ENCODE measurements at regions not wholly inside any gene's neighbourhood (a gene's known extent, or its start where the extent isn't known, plus 50 kb on each side); places are given as distances from the start of the nearest gene placed in this dataset.
A peak's percentile ranks its signal among the peaks of the same experiment; 100 is the strongest.
"Not testable (repeated sequence)": the region's sequence is repeated elsewhere in the genome, so short reads cannot be mapped to it uniquely, and the experiment has no call there.

GRCh38 chr18:43785158-43785557, 507.9 kb upstream of the SYT4 start:
- H3K4me1 ChIP-seq: peaks cover 0 to 6% (median 0%) of the 10 kb centered on the region in 3 donors
- H3K9me3 ChIP-seq: no peaks in the 10 kb centered on the region

GRCh38 chr18:43786893-43787292, 509.6 kb upstream of the SYT4 start:
- Histone ChIP-seq H3K4me3 (no peak overlapping the region), H3K27me3 (no peaks in the 10 kb centered on the region), H3K36me3 (no peaks in the 10 kb centered on the region), H3K27ac (no peak overlapping the region), H3K4me1 (peaks cover 0 to 6% (median 0%) of the 10 kb centered on the region in 3 donors), H3K9me3 (no peaks in the 10 kb centered on the region)
- 90 to 93% methylated on average over 3 to 4 of the region's 4 CpGs for WGBS, 2 donors (ENCODE audit: low coverage in 1 of 2)
- ATAC-seq: no peak
- TF ChIP-seq POLR2AphosphoS5 (IDR thresholded peaks at IDR 0.05) (no peak), CTCF (IDR thresholded peaks at IDR 0.05) (no peak), EP300 (IDR thresholded peaks at IDR 0.05) (no peak), POLR2A (IDR thresholded peaks at IDR 0.05) (no peak)

More at GRCh38 chr18:43785158-43785557, 507.9 kb upstream of the SYT4 start:
- H3K27ac ChIP-seq: no peak overlapping the region
- no peak overlapping the region for H3K4me3 ChIP-seq
- no peaks in the 10 kb centered on the region for H3K27me3 ChIP-seq
- no peaks in the 10 kb centered on the region for H3K36me3 ChIP-seq
- ATAC-seq: no peak
- WGBS, 2 donors (ENCODE audit: low coverage in 1 of 2): 80 to 100% methylated on average over 1 of the region's 1 CpG
- TF ChIP-seq CTCF (IDR thresholded peaks at IDR 0.05): no peak
- TF ChIP-seq EP300 (IDR thresholded peaks at IDR 0.05): no peak
- TF ChIP-seq POLR2AphosphoS5 (IDR thresholded peaks at IDR 0.05): no peak
- no peak for TF ChIP-seq POLR2A (IDR thresholded peaks at IDR 0.05)

GRCh38 chr18:43787721-43788120, 510.4 kb upstream of the SYT4 start:
- ATAC-seq, H3K4me1 ChIP-seq, H3K36me3 ChIP-seq, H3K9me3 ChIP-seq, H3K4me3 ChIP-seq, H3K27me3 ChIP-seq, H3K27ac ChIP-seq: not testable (repeated sequence)

- peaks cover 0 to 6% (median 0%) of the 10 kb centered on the region in 3 donors for H3K4me1 ChIP-seq
- no peak overlapping the region for H3K27ac ChIP-seq
- H3K9me3 ChIP-seq: no peaks in the 10 kb centered on the region
- TF ChIP-seq CTCF (IDR thresholded peaks at IDR 0.05) (peak in 3 of 4 experiments; percentile 5 to 49 (median 26)), EP300 (IDR thresholded peaks at IDR 0.05) (no peak)
- 24 to 31% methylated on average over 3 of the region's 3 CpGs for WGBS, 2 donors (ENCODE audit: low coverage in 1 of 2)
- no peaks in the 10 kb centered on the region for H3K36me3 ChIP-seq
- no peak overlapping the region for H3K4me3 ChIP-seq
- no peaks in the 10 kb centered on the region for H3K27me3 ChIP-seq
- no peak for ATAC-seq
Observed at GRCh38 chr18:43789234-43790000, 512.1 kb upstream of the SYT4 start.

- no peak overlapping the region for H3K4me3 ChIP-seq
- no peaks in the 10 kb centered on the region for H3K27me3 ChIP-seq
- no peaks in the 10 kb centered on the region for H3K36me3 ChIP-seq
- H3K27ac ChIP-seq: no peak overlapping the region
- H3K4me1 ChIP-seq: peaks cover 0 to 6% (median 0%) of the 10 kb centered on the region in 3 donors
- no peak for ATAC-seq
- H3K9me3 ChIP-seq: no peaks in the 10 kb centered on the region
- no peak for TF ChIP-seq POLR2AphosphoS5 (IDR thresholded peaks at IDR 0.05)
- WGBS, 2 donors (ENCODE audit: low coverage in 1 of 2): 24 to 29% methylated on average over 1 of the region's 1 CpG
Observed at GRCh38 chr18:43793910-43794309, 516.6 kb upstream of the SYT4 start.

- H3K27me3 ChIP-seq: no peaks in the 10 kb centered on the region
- TF ChIP-seq EP300 (IDR thresholded peaks at IDR 0.05) (no peak), POLR2AphosphoS5 (IDR thresholded peaks at IDR 0.05) (no peak), CTCF (IDR thresholded peaks at IDR 0.05) (no peak), POLR2A (IDR thresholded peaks at IDR 0.05) (no peak)
- no peak overlapping the region for H3K27ac ChIP-seq
- no peak for ATAC-seq
- WGBS, 2 donors (ENCODE audit: low coverage in 1 of 2): 25 to 35% methylated on average over 2 of the region's 2 CpGs
- H3K4me3 ChIP-seq: no peak overlapping the region
- no peaks in the 10 kb centered on the region for H3K36me3 ChIP-seq
- no peaks in the 10 kb centered on the region for H3K9me3 ChIP-seq
- peaks cover 0 to 3% (median 0%) of the 10 kb centered on the region in 3 donors for H3K4me1 ChIP-seq
Observed at GRCh38 chr18:43794363-43794762, 517.1 kb upstream of the SYT4 start.

Data from gastroesophageal sphincter (tissue), 4 donors.